Daoy (cell line): ENCODE measurements at regions not wholly inside any gene's neighbourhood (a gene's known extent, or its start where the extent isn't known, plus 50 kb on each side); places are given as distances from the start of the nearest gene placed in this dataset.
"Not testable (repeated sequence)": the region's sequence is repeated elsewhere in the genome, so short reads cannot be mapped to it uniquely, and the experiment has no call there.

Experiments
- DNase-seq: peaks from one replicate; pipeline ENCODE4 v3.0.0-alpha.2; 2015; ENCODE audit warnings: low read depth

- no peak for DNase-seq
Measured at GRCh38 chr10:44742248-44742647, 168.9 kb upstream of the TMEM72 start.

- DNase-seq = no peak
Measured at GRCh38 chr10:44743535-44743934, 167.6 kb upstream of the TMEM72 start.

GRCh38 chr10:44745920-44746319 lies 165.2 kb upstream of the TMEM72 start:
- DNase-seq = peak; percentile 39

GRCh38 chr10:44747593-44748172 lies 163.5 kb upstream of the TMEM72 start:
- no peak for DNase-seq

- no peak for DNase-seq
Measured at GRCh38 chr10:44749151-44749550, 162.0 kb upstream of the TMEM72 start.

GRCh38 chr10:44752451-44753441 lies 158.4 kb upstream of the TMEM72 start:
- DNase-seq = peak; percentile 85

- DNase-seq = not testable (repeated sequence)
Measured at GRCh38 chr10:44754355-44754754, 156.8 kb upstream of the TMEM72 start.

- no peak for DNase-seq
Measured at GRCh38 chr10:44755481-44755880, 155.7 kb upstream of the TMEM72 start.

GRCh38 chr10:44756216-44756615 lies 154.9 kb upstream of the TMEM72 start:
- DNase-seq = peak; percentile 78

GRCh38 chr10:44757551-44758205 lies 153.5 kb upstream of the TMEM72 start:
- no peak for DNase-seq

- no peak for DNase-seq
Measured at GRCh38 chr10:44759122-44759521, 152.0 kb upstream of the TMEM72 start.

- no peak for DNase-seq
Measured at GRCh38 chr10:44760513-44760912, 150.6 kb upstream of the TMEM72 start.

- DNase-seq = peak; percentile 30
Measured at GRCh38 chr10:44761076-44761475, 150.1 kb upstream of the TMEM72 start.

- no peak for DNase-seq
Measured at GRCh38 chr10:44763331-44763730, 147.8 kb upstream of the TMEM72 start.

- no peak for DNase-seq
Measured at GRCh38 chr10:44765299-44765698, 145.8 kb upstream of the TMEM72 start.

- no peak for DNase-seq
Measured at GRCh38 chr10:44766631-44767030, 144.5 kb upstream of the TMEM72 start.

GRCh38 chr10:44769450-44769849 lies 141.7 kb upstream of the TMEM72 start:
- no peak for DNase-seq

GRCh38 chr10:44771233-44771995 lies 139.7 kb upstream of the TMEM72 start:
- DNase-seq = no peak

GRCh38 chr10:44773565-44773964 lies 137.6 kb upstream of the TMEM72 start:
- no peak for DNase-seq

GRCh38 chr10:44774676-44775401 lies 136.3 kb upstream of the TMEM72 start:
- peak; percentile 21 for DNase-seq

GRCh38 chr10:44775402-44775741 lies 135.8 kb upstream of the TMEM72 start:
- DNase-seq = no peak
